GM12878 (cell line): ENCODE measurements at regions not wholly inside any gene's neighbourhood (a gene's known extent, or its start where the extent isn't known, plus 50 kb on each side); places are given as distances from the start of the nearest gene placed in this dataset.

Experiments
- ATAC-seq: fragments of 200-7000 bp; cut with Tn5 transposase; 3 replicates; pipeline ENCODE4 v1.9.1; 2020; ENCODE audit warnings: mild to moderate bottlenecking, moderate library complexity
- BruUV-seq: library from RNA; stranded (reverse); fragments of 400-500 nt; replicated peaks from 2 replicates; lab custom pipeline; 2021; lab: Mats Ljungman, UMichigan
- CTCF ChIA-PET: fragments of 300-600 bp; sonication (Branson Sonifier 250); formaldehyde crosslinking; extraction: SDS; loops from one replicate; lab custom pipeline; 2021; ENCODE audit warnings: inconsistent platforms; lab: Yijun Ruan, JAX
- POLR2A ChIA-PET: fragments of 350-600 bp; formaldehyde crosslinking; extraction: SDS; loops from one replicate; lab custom pipeline; 2021; ENCODE audit warnings: inconsistent platforms; lab: Charles Lee
- RAD21 ChIA-PET: fragments of 300-600 bp; sonication (Branson Sonifier 250); formaldehyde crosslinking; loops from one replicate; lab custom pipeline; 2023; ENCODE audit warnings: antibody characterized with exemption; ENCODE audit not compliant: unreplicated experiment; lab: Charles Lee
- SMC1A ChIA-PET: fragments of 300-600 bp; sonication (Branson Sonifier 250); formaldehyde crosslinking; loops from one replicate; lab custom pipeline; 2023; ENCODE audit not compliant: unreplicated experiment, uncharacterized antibody; lab: Charles Lee
- DNase-seq: peaks from one replicate; pipeline ENCODE4 v3.0.0-alpha.2; 2011; ENCODE audit warnings: low read depth, low spot score
- FAIRE-seq: peaks from 3 replicates; lab custom pipeline; 2011; peaks lifted over from hg19 to GRCh38; lab: Jason Lieb, UNC
- H2AFZ ChIP-seq: 2 replicates; pipeline ENCODE4 v1.6.0; 2011; ENCODE audit warnings: low read depth, low read length, control low read depth; ENCODE audit not compliant: control insufficient read depth
- H3K27ac ChIP-seq: 2 replicates; pipeline ENCODE4 v1.5.1; 2011; ENCODE audit warnings: control low read depth; ENCODE audit not compliant: control insufficient read depth, insufficient read depth
- H3K27me3 ChIP-seq, 2 experiments: replicated peaks in 1 of 2; 2 replicates each; pipeline versions ENCODE4 v1.6.0 to v1.6.1; 2011; ENCODE audit warnings: low read length in 1 of 2; ENCODE audit not compliant: control insufficient read depth in 2 of 2, insufficient read depth in 2 of 2
- H3K36me3 ChIP-seq, 2 experiments: 2 replicates each; pipeline ENCODE4 v1.5.1; 2011; ENCODE audit warnings: low read length in 1 of 2; ENCODE audit not compliant: control insufficient read depth in 2 of 2, insufficient read depth in 2 of 2
- H3K4me1 ChIP-seq: 2 replicates; pipeline ENCODE4 v1.6.1; 2011; ENCODE audit warnings: mild to moderate bottlenecking, low read length, moderate library complexity, mixed read lengths; ENCODE audit not compliant: control insufficient read depth, insufficient read depth
- H3K4me2 ChIP-seq: 2 replicates; pipeline ENCODE4 v1.6.0; 2011; ENCODE audit warnings: control low read depth; ENCODE audit not compliant: control insufficient read depth, insufficient read depth
- H3K4me3 ChIP-seq: fragments of 200-600 bp; sonication (generic); 2 replicates; pipeline ENCODE4 v1.5.1; 2016
- H3K79me2 ChIP-seq: 2 replicates; pipeline ENCODE4 v1.6.0; 2011; ENCODE audit warnings: low read length; ENCODE audit not compliant: control insufficient read depth, insufficient read depth
- H3K9ac ChIP-seq: 2 replicates; pipeline ENCODE4 v1.8.0; 2011; ENCODE audit warnings: low read length, control low read depth, mixed read lengths; ENCODE audit not compliant: control insufficient read depth, insufficient read depth
- H3K9me3 ChIP-seq: replicated peaks from 3 replicates; pipeline ENCODE4 v1.5.1; 2011; ENCODE audit warnings: mild to moderate bottlenecking, low read length; ENCODE audit not compliant: control insufficient read depth, insufficient read depth
- H4K20me1 ChIP-seq: 2 replicates; pipeline ENCODE4 v1.6.0; 2011; ENCODE audit not compliant: control insufficient read depth, insufficient read depth
- BACH1 ChIP-seq: fragments of 450-650 bp; IDR thresholded peaks from 2 replicates; pipeline ENCODE4 v1.6.1; 2017; ENCODE audit warnings: mild to moderate bottlenecking, borderline replicate concordance
- E4F1 ChIP-seq: fragments of 450-650 bp; IDR thresholded peaks from 2 replicates; pipeline ENCODE4 v1.6.1; 2018; ENCODE audit warnings: borderline replicate concordance, mild to moderate bottlenecking; ENCODE audit not compliant: partially characterized antibody
- ELK1 ChIP-seq: IDR thresholded peaks from 2 replicates; pipeline ENCODE4 v1.6.1; 2012; ENCODE audit warnings: low read depth, low read length, improper control_type of control experiment
- HCFC1 ChIP-seq: fragments of 150-350 bp; IDR thresholded peaks from 2 replicates; pipeline ENCODE4 v1.6.1; 2014; ENCODE audit warnings: low read length
- KAT2A ChIP-seq: conservative IDR thresholded peaks from 2 replicates; pipeline ENCODE4 v1.6.1; 2011; ENCODE audit warnings: low read depth, low read length; ENCODE audit not compliant: control insufficient read depth
- MLLT1 ChIP-seq: fragments of 450-650 bp; IDR thresholded peaks from 2 replicates; pipeline ENCODE4 v1.6.1; 2016; ENCODE audit warnings: mild to moderate bottlenecking
- NRF1 ChIP-seq: conservative IDR thresholded peaks from 2 replicates; pipeline ENCODE4 v1.6.1; 2011; ENCODE audit warnings: mild to moderate bottlenecking, low read depth, low read length, improper control_type of control experiment
- RAD21 ChIP-seq: IDR thresholded peaks from 2 replicates; pipeline ENCODE4 v1.6.1; 2011; ENCODE audit warnings: mild to moderate bottlenecking, low read depth, low read length, moderate library complexity; ENCODE audit not compliant: insufficient read depth
- STAT1 ChIP-seq: fragments of 450-650 bp; conservative IDR thresholded peaks from 2 replicates; pipeline ENCODE4 v1.6.1; 2014; ENCODE audit warnings: antibody characterized with exemption, mild to moderate bottlenecking
- TCF7 ChIP-seq: IDR thresholded peaks from 2 replicates; pipeline ENCODE4 v1.6.1; 2014; ENCODE audit warnings: antibody characterized with exemption, borderline replicate concordance
- ZBTB4 ChIP-seq: fragments of 450-650 bp; formaldehyde crosslinking; IDR thresholded peaks from 2 replicates; pipeline ENCODE4 v1.4.0; 2022; ENCODE audit warnings: mild to moderate bottlenecking, moderate library complexity
- ZNF274 ChIP-seq: IDR thresholded peaks from one replicate; pipeline ENCODE4 v1.8.0; 2011; ENCODE audit not compliant: insufficient read length, insufficient read depth
- WGBS: methylation state at CpG from one replicate; pipeline ENCODE4 v1.1.6; 2016; ENCODE audit warnings: low lambda C conversion rate; ENCODE audit not compliant: insufficient replicate concordance, insufficient coverage; ENCODE audit errors: missing lambda C conversion rate; 5-methylcytosine and 5-hydroxymethylcytosine counted together
- in situ Hi-C: fragments of 300-500 bp; cut with MboI; formaldehyde crosslinking; loops from 9 replicates; pipeline ENCODE4 v1.14.3; 2018; ENCODE audit warnings: mixed read lengths
- intact Hi-C: fragments of 100-400 bp; cut with micrococcal nuclease; formaldehyde crosslinking; loops from one replicate; pipeline ENCODE4 v1.14.2; 2022; ENCODE audit not compliant: unreplicated experiment
- TF ChIP-seq, protein P1 (sequence below): fragments of 450-650 bp; formaldehyde crosslinking; IDR thresholded peaks from 2 replicates; pipeline ENCODE4 v1.5.0; 2022; ENCODE audit warnings: mild to moderate bottlenecking, missing genetic modification characterization

DNA sequence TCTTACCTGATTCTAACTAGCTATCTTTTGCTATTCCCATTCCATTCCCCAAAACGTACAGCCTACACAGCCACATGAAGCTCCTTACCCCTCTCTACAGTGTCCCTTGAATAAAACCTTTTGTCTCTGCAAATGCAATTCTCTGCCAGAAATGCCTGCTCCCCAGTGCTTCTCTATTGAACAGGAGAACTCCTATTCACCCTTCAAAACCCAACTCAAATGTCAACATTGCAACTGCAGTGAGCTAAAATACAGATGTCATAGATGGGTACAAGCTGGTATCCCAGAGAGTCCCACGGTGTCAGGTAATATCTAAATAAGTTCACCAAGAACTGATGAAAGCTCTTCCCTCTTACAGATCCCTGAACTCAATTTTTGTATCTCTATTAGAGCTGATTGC, 421.7 kb downstream of the INSC start:
- H3K27me3 ChIP-seq, result no peaks in the 10 kb centered on the region
- no peaks in the 10 kb centered on the region for H3K79me2 ChIP-seq
- ChIA-PET RAD21 (no interaction called here), SMC1A (interaction anchor here (1.1 kb wide), 1 partner anchor 22 kb away, joined by 3 read pairs; no protein-coding TSS in a partner anchor), CTCF (no interaction called here), POLR2A (no interaction called here)
- FAIRE-seq (no peak), ATAC-seq (no peak), DNase-seq (no peak)
- H3K27ac ChIP-seq, result no peak overlapping the region
- H3K36me3 ChIP-seq, result no peaks in the 10 kb centered on the region
- no peaks in the 10 kb centered on the region for H4K20me1 ChIP-seq
- WGBS, result 0% methylated on average over 2 of the region's 2 CpGs
- H3K9me3 ChIP-seq, result no peaks in the 10 kb centered on the region
- H3K4me3 ChIP-seq, result no peak overlapping the region
- H2AFZ ChIP-seq, result no peak overlapping the region
- no peak overlapping the region for H3K9ac ChIP-seq
- in situ Hi-C loops, result no loop called here
- intact Hi-C loops, result no loop called here
- BruUV-seq, result no TSS peak
- no peaks in the 10 kb centered on the region for H3K4me1 ChIP-seq
- no peak overlapping the region for H3K4me2 ChIP-seq
- TF ChIP-seq ELK1, result no peak
- no peak for TF ChIP-seq RAD21
- TF ChIP-seq NRF1, result no peak
- no peak for TF ChIP-seq KAT2A
- TF ChIP-seq E4F1, result no peak
- no peak for TF ChIP-seq HCFC1
- TF ChIP-seq MLLT1, result no peak
- no peak for TF ChIP-seq ZBTB4 (CRISPR knock-in tag)
- TF ChIP-seq TCF7, result no peak
- TF ChIP-seq, protein P1, sequence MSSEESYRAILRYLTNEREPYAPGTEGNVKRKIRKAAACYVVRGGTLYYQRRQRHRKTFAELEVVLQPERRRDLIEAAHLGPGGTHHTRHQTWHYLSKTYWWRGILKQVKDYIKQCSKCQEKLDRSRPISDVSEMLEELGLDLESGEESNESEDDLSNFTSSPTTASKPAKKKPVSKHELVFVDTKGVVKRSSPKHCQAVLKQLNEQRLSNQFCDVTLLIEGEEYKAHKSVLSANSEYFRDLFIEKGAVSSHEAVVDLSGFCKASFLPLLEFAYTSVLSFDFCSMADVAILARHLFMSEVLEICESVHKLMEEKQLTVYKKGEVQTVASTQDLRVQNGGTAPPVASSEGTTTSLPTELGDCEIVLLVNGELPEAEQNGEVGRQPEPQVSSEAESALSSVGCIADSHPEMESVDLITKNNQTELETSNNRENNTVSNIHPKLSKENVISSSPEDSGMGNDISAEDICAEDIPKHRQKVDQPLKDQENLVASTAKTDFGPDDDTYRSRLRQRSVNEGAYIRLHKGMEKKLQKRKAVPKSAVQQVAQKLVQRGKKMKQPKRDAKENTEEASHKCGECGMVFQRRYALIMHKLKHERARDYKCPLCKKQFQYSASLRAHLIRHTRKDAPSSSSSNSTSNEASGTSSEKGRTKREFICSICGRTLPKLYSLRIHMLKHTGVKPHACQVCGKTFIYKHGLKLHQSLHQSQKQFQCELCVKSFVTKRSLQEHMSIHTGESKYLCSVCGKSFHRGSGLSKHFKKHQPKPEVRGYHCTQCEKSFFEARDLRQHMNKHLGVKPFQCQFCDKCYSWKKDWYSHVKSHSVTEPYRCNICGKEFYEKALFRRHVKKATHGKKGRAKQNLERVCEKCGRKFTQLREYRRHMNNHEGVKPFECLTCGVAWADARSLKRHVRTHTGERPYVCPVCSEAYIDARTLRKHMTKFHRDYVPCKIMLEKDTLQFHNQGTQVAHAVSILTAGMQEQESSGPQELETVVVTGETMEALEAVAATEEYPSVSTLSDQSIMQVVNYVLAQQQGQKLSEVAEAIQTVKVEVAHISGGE (CRISPR knock-in tag), result no peak
- TF ChIP-seq BACH1, result no peak
- TF ChIP-seq STAT1, result no peak
- no peak for TF ChIP-seq ZNF274
